ENCODE measurements at regions not wholly inside any gene's neighbourhood (a gene's known extent, or its start where the extent isn't known, plus 50 kb on each side); places are given as distances from the start of the nearest gene placed in this dataset.
A peak's percentile ranks its signal among the peaks of the same experiment; 100 is the strongest.
"Not testable (repeated sequence)": the region's sequence is repeated elsewhere in the genome, so short reads cannot be mapped to it uniquely, and the experiment has no call there.

GRCh38 chr3:77707281-77707680 lies 667.4 kb downstream of the ROBO2 start:
- Histone ChIP-seq H3K27ac (ENCODE audit: low read length) (no peak overlapping the region), H3K36me3 (ENCODE audit: control insufficient read depth, insufficient read depth, low read length) (no peaks in the 10 kb centered on the region), H3K4me3 (ENCODE audit: low read length) (no peak overlapping the region), H3K9me3 (replicated peaks; ENCODE audit: control insufficient read depth, low read depth, low read length) (no peaks in the 10 kb centered on the region), H3K27me3 (ENCODE audit: control insufficient read depth, insufficient read depth, low read length) (no peaks in the 10 kb centered on the region), H3K4me1 (ENCODE audit: control insufficient read depth, insufficient read depth, low read length) (no peaks in the 10 kb centered on the region)
- WGBS (ENCODE audit: insufficient coverage): 83% methylated on average over 1 of the region's 2 CpGs
- DNase-seq: peak; percentile 52

DNA sequence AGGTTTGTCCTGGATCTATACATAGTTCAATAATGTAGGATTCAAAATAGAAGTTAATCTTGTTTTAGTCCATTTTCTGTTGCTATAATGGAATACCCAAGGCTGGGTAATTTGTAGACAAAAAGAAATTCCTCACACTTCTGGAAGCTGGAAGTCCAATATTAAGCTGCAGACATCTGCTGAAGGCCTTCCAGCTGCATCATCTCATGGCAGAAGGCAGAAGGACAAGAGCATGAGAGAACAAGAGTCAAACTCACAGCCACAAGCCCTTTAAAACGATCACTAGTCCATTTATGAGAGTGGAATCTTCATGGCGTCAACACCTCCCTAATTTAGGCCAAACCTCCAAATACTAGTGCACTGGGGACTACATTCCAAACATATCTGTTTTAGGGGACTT lies 669.3 kb downstream of the ROBO2 start:
- H3K4me3 ChIP-seq (ENCODE audit: low read length): no peak overlapping the region
- no CpG with 5 or more reads among the region's 2 CpGs for WGBS (ENCODE audit: insufficient coverage)
- no peaks in the 10 kb centered on the region for H3K9me3 ChIP-seq (replicated peaks; ENCODE audit: control insufficient read depth, low read depth, low read length)
- no peaks in the 10 kb centered on the region for H3K27me3 ChIP-seq (ENCODE audit: control insufficient read depth, insufficient read depth, low read length)
- no peaks in the 10 kb centered on the region for H3K36me3 ChIP-seq (ENCODE audit: control insufficient read depth, insufficient read depth, low read length)
- H3K4me1 ChIP-seq (ENCODE audit: control insufficient read depth, insufficient read depth, low read length): no peaks in the 10 kb centered on the region
- no peak for DNase-seq
- H3K27ac ChIP-seq (ENCODE audit: low read length): no peak overlapping the region

DNA sequence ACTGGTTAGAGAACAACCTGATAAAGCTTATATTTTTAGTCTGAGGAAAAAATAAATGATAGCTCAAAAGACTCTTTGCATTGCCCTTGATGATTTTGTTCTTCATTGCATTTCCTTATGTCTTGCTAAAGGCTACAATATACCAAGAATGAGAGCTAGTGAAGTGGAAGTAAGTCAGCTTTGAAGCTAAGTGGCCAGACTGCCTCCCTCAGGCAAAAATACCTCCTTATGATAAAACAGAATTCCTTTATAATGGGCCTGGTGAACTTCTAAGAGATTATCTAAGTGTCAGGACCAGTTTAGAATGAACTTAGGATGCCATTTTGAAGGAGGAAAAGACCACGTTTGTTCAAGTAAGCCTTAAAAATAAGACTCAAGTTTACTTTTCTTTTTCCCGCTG lies 678.4 kb downstream of the ROBO2 start:
- H3K27ac ChIP-seq (ENCODE audit: low read length): no peak overlapping the region
- no peaks in the 10 kb centered on the region for H3K36me3 ChIP-seq (ENCODE audit: control insufficient read depth, insufficient read depth, low read length)
- no peak overlapping the region for H3K4me3 ChIP-seq (ENCODE audit: low read length)
- H3K9me3 ChIP-seq (replicated peaks; ENCODE audit: control insufficient read depth, low read depth, low read length): no peaks in the 10 kb centered on the region
- H3K27me3 ChIP-seq (ENCODE audit: control insufficient read depth, insufficient read depth, low read length): no peaks in the 10 kb centered on the region
- no peaks in the 10 kb centered on the region for H3K4me1 ChIP-seq (ENCODE audit: control insufficient read depth, insufficient read depth, low read length)
- no CpG with 5 or more reads among the region's 2 CpGs for WGBS (ENCODE audit: insufficient coverage)
- DNase-seq: no peak

GRCh38 chr3:77720460-77720971 lies 680.6 kb downstream of the ROBO2 start:
- Histone ChIP-seq H3K27ac (ENCODE audit: low read length) (no peak overlapping the region), H3K36me3 (ENCODE audit: control insufficient read depth, insufficient read depth, low read length) (no peaks in the 10 kb centered on the region), H3K9me3 (replicated peaks; ENCODE audit: control insufficient read depth, low read depth, low read length) (no peaks in the 10 kb centered on the region), H3K4me1 (ENCODE audit: control insufficient read depth, insufficient read depth, low read length) (no peaks in the 10 kb centered on the region), H3K27me3 (ENCODE audit: control insufficient read depth, insufficient read depth, low read length) (no peaks in the 10 kb centered on the region), H3K4me3 (ENCODE audit: low read length) (no peak overlapping the region)
- no peak for DNase-seq

DNA sequence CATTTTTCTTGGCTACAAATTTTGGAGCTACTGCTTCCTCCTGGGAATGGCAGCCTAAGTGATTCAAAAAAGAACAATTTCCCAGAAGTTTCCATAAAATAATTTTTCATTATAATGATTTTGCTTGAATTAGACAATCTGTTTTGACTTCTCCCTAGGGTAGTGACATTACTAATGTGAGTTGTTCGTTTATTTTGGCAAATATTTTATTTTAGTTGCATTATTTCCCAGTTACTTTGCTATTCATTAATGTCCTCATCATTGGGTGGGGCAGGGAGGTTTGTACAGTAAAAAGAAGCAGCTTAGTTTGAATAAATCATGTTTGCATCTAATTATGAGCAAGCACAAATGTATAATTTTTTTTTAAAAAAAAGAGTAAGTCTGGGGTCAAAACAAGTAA lies 686.6 kb downstream of the ROBO2 start:
- no peak overlapping the region for H3K27ac ChIP-seq (ENCODE audit: low read length)
- no peak overlapping the region for H3K4me3 ChIP-seq (ENCODE audit: low read length)
- H3K27me3 ChIP-seq (ENCODE audit: control insufficient read depth, insufficient read depth, low read length): no peaks in the 10 kb centered on the region
- no peaks in the 10 kb centered on the region for H3K9me3 ChIP-seq (replicated peaks; ENCODE audit: control insufficient read depth, low read depth, low read length)
- peak; percentile 75 for DNase-seq
- no peaks in the 10 kb centered on the region for H3K36me3 ChIP-seq (ENCODE audit: control insufficient read depth, insufficient read depth, low read length)
- H3K4me1 ChIP-seq (ENCODE audit: control insufficient read depth, insufficient read depth, low read length): no peaks in the 10 kb centered on the region
- no CpG with 5 or more reads among the region's 1 CpG for WGBS (ENCODE audit: insufficient coverage)

GRCh38 chr3:77746048-77746447 lies 706.1 kb downstream of the ROBO2 start:
- H3K36me3 ChIP-seq (ENCODE audit: control insufficient read depth, insufficient read depth, low read length): no peaks in the 10 kb centered on the region
- WGBS (ENCODE audit: insufficient coverage): no CpG with 5 or more reads among the region's 1 CpG
- H3K4me3 ChIP-seq (ENCODE audit: low read length): no peak overlapping the region
- no peaks in the 10 kb centered on the region for H3K4me1 ChIP-seq (ENCODE audit: control insufficient read depth, insufficient read depth, low read length)
- H3K9me3 ChIP-seq (replicated peaks; ENCODE audit: control insufficient read depth, low read depth, low read length): no peaks in the 10 kb centered on the region
- DNase-seq: no peak
- H3K27me3 ChIP-seq (ENCODE audit: control insufficient read depth, insufficient read depth, low read length): no peaks in the 10 kb centered on the region
- H3K27ac ChIP-seq (ENCODE audit: low read length): no peak overlapping the region

GRCh38 chr3:77746892-77747291 lies 707.0 kb downstream of the ROBO2 start:
- H3K4me1 ChIP-seq (ENCODE audit: control insufficient read depth, insufficient read depth, low read length): no peaks in the 10 kb centered on the region
- no peaks in the 10 kb centered on the region for H3K27me3 ChIP-seq (ENCODE audit: control insufficient read depth, insufficient read depth, low read length)
- DNase-seq: no peak
- H3K27ac ChIP-seq (ENCODE audit: low read length): no peak overlapping the region
- no peak overlapping the region for H3K4me3 ChIP-seq (ENCODE audit: low read length)
- no peaks in the 10 kb centered on the region for H3K9me3 ChIP-seq (replicated peaks; ENCODE audit: control insufficient read depth, low read depth, low read length)
- no peaks in the 10 kb centered on the region for H3K36me3 ChIP-seq (ENCODE audit: control insufficient read depth, insufficient read depth, low read length)

- not testable (repeated sequence) for H3K36me3 ChIP-seq (ENCODE audit: control insufficient read depth, insufficient read depth, low read length); H3K4me1 ChIP-seq (ENCODE audit: control insufficient read depth, insufficient read depth, low read length); DNase-seq; H3K4me3 ChIP-seq (ENCODE audit: low read length); H3K9me3 ChIP-seq (replicated peaks; ENCODE audit: control insufficient read depth, low read depth, low read length); H3K27me3 ChIP-seq (ENCODE audit: control insufficient read depth, insufficient read depth, low read length); H3K27ac ChIP-seq (ENCODE audit: low read length)
- 90% methylated on average over 6 of the region's 6 CpGs for WGBS (ENCODE audit: insufficient coverage)
Measured at GRCh38 chr3:77756397-77756975, 716.6 kb downstream of the ROBO2 start.

- no peak for DNase-seq
- no peaks in the 10 kb centered on the region for H3K27me3 ChIP-seq (ENCODE audit: control insufficient read depth, insufficient read depth, low read length)
- H3K4me3 ChIP-seq (ENCODE audit: low read length): no peak overlapping the region
- no peaks in the 10 kb centered on the region for H3K36me3 ChIP-seq (ENCODE audit: control insufficient read depth, insufficient read depth, low read length)
- WGBS (ENCODE audit: insufficient coverage): no CpG with 5 or more reads among the region's 1 CpG
- no peaks in the 10 kb centered on the region for H3K4me1 ChIP-seq (ENCODE audit: control insufficient read depth, insufficient read depth, low read length)
- H3K9me3 ChIP-seq (replicated peaks; ENCODE audit: control insufficient read depth, low read depth, low read length): no peaks in the 10 kb centered on the region
- H3K27ac ChIP-seq (ENCODE audit: low read length): no peak overlapping the region
Measured at GRCh38 chr3:77772459-77772858, 732.6 kb downstream of the ROBO2 start.

DNA sequence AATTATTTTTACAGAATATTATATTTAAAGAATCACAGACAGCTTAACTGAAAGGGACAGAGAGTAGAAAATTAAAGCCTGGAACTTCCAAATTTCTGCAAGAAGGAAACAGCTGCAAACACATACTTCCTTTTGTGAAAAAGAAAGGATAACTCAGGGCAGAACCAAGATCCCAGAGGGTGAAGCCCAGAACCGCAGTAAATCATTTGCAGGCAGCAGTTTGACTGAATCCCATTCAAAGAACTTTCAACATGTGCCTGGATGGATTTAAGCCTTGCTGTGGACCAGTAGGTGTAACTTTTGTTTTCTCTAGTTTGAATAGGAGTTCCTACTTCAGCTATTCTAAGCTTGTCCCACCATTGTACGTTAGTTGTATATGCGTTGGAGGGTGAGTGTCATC lies 733.2 kb downstream of the ROBO2 start:
- Histone ChIP-seq H3K27ac (ENCODE audit: low read length) (no peak overlapping the region), H3K9me3 (replicated peaks; ENCODE audit: control insufficient read depth, low read depth, low read length) (no peaks in the 10 kb centered on the region), H3K4me1 (ENCODE audit: control insufficient read depth, insufficient read depth, low read length) (no peaks in the 10 kb centered on the region), H3K4me3 (ENCODE audit: low read length) (no peak overlapping the region), H3K27me3 (ENCODE audit: control insufficient read depth, insufficient read depth, low read length) (no peaks in the 10 kb centered on the region), H3K36me3 (ENCODE audit: control insufficient read depth, insufficient read depth, low read length) (no peaks in the 10 kb centered on the region)
- DNase-seq: no peak
- WGBS (ENCODE audit: insufficient coverage): no CpG with 5 or more reads among the region's 3 CpGs

Data from muscle of leg (tissue), 3 donors.